T-helper 22 cell (primary cell): ENCODE measurements at regions not wholly inside any gene's neighbourhood (a gene's known extent, or its start where the extent isn't known, plus 50 kb on each side); places are given as distances from the start of the nearest gene placed in this dataset.

Source experiments
- DNase-seq: peaks from one replicate; pipeline ENCODE4 v3.0.0-alpha.2; 2020; ENCODE audit warnings: low read depth

DNA sequence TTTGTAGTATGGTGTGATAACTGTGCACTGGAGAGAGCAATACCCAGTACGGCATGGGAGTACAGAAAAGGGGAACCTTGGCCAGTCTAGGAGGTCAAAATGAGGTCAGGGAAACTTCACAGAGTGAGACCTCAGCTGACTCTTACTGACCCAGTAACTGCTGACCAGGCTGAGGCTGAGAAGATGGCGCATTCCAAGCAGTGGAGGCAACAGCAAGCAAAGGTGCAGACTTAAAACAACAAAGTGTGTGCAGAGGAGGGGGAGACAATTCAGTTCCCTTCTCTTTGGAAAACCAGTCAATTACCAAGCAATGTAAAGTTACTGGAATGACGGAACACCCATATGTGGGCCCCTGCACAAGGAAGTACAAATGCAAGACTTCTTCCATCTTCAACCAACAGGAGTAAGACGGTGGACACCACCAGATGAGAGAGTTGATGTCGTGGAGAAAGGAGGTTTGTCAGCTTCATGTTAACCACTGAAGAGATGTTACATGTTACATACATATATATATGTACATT, 54.6 kb upstream of the PRDX6 start:
- DNase-seq: no peak

GRCh38 chr1:173423291-173423690, 53.8 kb upstream of the PRDX6 start:
- DNase-seq: no peak

GRCh38 chr1:173424143-173424542, 53.0 kb upstream of the PRDX6 start:
- DNase-seq: no peak

DNA sequence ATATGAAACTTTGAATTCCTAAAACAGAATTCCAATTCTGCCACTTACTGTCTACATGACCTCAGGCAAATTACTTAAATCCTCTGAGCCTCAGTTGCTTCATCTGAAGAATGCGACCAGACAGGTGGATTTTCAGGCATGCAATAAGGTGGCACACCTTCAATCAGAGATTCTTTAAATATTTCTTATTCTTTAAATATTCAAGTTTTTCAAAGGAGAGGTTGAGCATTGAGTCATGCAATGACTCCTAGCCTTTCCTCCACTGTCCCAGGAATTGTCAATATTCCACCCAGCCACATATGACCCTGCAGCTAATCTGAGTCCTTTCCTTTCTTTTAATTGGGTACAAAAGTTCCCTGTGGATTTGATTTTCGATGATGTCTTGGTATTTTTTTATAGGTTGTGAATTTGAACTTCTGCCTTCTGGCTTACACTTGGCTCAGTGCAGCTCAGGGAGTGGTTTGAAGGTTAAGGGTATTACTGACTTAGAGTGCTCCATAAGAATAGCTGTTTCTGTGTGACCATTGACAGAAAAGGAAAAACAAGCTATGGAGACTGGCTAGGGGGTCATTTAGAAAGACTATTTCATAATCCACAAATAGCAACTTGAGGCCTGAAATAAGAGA, 52.2 kb upstream of the PRDX6 start:
- DNase-seq: no peak

GRCh38 chr1:173426057-173426456, 51.1 kb upstream of the PRDX6 start:
- no peak for DNase-seq

DNA sequence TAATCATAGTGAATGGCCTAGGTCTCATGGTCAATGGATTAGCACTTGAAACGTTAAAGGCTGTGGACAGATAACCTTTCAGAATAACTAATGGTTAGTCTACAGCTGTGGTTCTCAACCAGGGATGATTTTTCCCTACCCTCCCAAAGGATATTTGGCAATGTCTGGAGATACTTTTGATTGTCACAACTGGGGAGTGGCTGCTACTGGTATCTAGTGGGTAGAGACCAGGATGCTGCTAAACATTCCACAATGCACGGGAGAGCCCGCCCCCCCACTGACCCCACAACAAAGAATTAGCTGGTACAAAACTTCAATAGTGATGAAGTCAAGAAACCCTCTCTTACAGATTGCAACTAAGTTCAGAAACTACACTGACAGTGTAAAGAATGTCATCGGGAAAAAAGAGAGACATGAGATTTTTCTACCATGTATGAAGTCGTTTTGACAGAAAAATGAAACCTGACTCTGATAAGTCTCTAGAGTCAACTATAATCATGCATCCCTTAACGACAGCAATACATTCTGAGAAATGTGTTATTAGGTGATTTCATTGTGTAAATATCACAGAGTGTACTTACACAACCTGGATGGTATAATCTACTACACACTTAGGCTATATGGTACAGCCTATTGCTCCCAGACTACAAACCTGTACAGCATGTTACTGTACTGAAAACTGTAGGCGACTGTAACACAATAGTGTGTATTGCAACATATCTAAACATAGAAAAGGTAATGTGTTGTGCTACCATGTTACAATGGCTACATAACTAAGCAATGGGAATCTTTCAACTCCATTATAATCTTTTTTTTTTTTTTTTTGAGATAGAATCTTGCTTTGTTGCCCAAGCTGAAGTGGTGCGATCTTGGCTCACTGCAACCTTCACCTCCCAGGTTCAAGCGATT, 49.7 kb upstream of the PRDX6 start:
- no peak for DNase-seq
